ENCODE measurements at regions not wholly inside any gene's neighbourhood (a gene's known extent, or its start where the extent isn't known, plus 50 kb on each side); places are given as distances from the start of the nearest gene placed in this dataset.

DNA sequence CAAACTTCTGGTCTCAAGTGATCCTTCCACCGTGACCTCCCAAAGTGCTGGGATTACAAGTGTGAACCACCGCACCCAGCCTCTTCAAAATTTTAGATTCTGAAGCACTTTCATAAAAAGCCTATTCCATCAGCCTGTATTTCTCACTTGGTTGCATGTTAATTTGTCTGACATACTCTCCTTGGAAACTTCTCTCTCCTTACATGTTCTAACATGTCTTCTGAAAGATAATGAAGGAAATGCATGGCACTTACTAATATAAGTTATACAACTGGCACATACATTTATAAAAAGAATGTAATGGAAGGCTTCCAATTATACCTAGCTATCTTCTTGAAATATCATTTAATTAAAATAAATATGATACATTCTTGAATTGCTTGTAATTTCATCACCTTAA is 597.5 kb downstream of the TBC1D32 start:
- peaks cover 7% of the 10 kb centered on the region for H3K9me3 ChIP-seq (ENCODE audit: control insufficient read depth, insufficient read depth, low read depth, low read length)
- intact Hi-C loops (cut with micrococcal nuclease; ENCODE audit: unreplicated experiment) (no loop called here), in situ Hi-C loops (cut with HindIII; ENCODE audit: low pct_unique_long_range_greater_than_20kb, low sequenced_read_pairs) (no loop called here)
- CTCF ChIA-PET, result interaction anchor here (0.6 kb wide), 1 partner anchor 618 kb away, joined by 3 read pairs; no protein-coding TSS in a partner anchor
- no peak for DNase-seq (ENCODE audit: low read depth, low spot score)
- no peak overlapping the region for H3K27ac ChIP-seq (ENCODE audit: low read length)
- no peak overlapping the region for H3K4me3 ChIP-seq (ENCODE audit: low read depth in 2 of 2, low read length in 2 of 2)
- no peak for ATAC-seq
- H3K27me3 ChIP-seq (ENCODE audit: control insufficient read depth, insufficient read depth, low read length), result no peaks in the 10 kb centered on the region
- H3K4me1 ChIP-seq (ENCODE audit: control insufficient read depth, insufficient read depth, low read length), result no peaks in the 10 kb centered on the region
- BruUV-seq (replicated peaks), result no TSS peak
- no peaks in the 10 kb centered on the region for H3K36me3 ChIP-seq (ENCODE audit: control insufficient read depth, insufficient read depth, low read length)
- POLR2A ChIA-PET, result no interaction called here
- TF ChIP-seq SIN3A (IDR thresholded peaks at IDR 0.05; ENCODE audit: borderline replicate concordance, insufficient read depth, low read depth, low read length) (no peak), POLR2AphosphoS5 (IDR thresholded peaks at IDR 0.05; ENCODE audit: low read depth, low read length) (no peak)
- TF ChIP-seq, protein P1, sequence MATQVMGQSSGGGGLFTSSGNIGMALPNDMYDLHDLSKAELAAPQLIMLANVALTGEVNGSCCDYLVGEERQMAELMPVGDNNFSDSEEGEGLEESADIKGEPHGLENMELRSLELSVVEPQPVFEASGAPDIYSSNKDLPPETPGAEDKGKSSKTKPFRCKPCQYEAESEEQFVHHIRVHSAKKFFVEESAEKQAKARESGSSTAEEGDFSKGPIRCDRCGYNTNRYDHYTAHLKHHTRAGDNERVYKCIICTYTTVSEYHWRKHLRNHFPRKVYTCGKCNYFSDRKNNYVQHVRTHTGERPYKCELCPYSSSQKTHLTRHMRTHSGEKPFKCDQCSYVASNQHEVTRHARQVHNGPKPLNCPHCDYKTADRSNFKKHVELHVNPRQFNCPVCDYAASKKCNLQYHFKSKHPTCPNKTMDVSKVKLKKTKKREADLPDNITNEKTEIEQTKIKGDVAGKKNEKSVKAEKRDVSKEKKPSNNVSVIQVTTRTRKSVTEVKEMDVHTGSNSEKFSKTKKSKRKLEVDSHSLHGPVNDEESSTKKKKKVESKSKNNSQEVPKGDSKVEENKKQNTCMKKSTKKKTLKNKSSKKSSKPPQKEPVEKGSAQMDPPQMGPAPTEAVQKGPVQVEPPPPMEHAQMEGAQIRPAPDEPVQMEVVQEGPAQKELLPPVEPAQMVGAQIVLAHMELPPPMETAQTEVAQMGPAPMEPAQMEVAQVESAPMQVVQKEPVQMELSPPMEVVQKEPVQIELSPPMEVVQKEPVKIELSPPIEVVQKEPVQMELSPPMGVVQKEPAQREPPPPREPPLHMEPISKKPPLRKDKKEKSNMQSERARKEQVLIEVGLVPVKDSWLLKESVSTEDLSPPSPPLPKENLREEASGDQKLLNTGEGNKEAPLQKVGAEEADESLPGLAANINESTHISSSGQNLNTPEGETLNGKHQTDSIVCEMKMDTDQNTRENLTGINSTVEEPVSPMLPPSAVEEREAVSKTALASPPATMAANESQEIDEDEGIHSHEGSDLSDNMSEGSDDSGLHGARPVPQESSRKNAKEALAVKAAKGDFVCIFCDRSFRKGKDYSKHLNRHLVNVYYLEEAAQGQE (IDR thresholded peaks at IDR 0.05; ENCODE audit: insufficient read depth in 1 of 2, low read depth in 2 of 2, low read length in 1 of 2), result no peak

- H3K36me3 ChIP-seq (ENCODE audit: control insufficient read depth, insufficient read depth, low read length), result no peaks in the 10 kb centered on the region
- ChIA-PET CTCF (no interaction called here), POLR2A (no interaction called here)
- H3K9me3 ChIP-seq (ENCODE audit: control insufficient read depth, insufficient read depth, low read depth, low read length), result peaks cover 13% of the 10 kb centered on the region
- no TSS peak for BruUV-seq (replicated peaks)
- TF ChIP-seq, protein P1 (IDR thresholded peaks at IDR 0.05; ENCODE audit: insufficient read depth in 1 of 2, low read depth in 2 of 2, low read length in 1 of 2), result no peak
- TF ChIP-seq TCF7L2 (IDR thresholded peaks at IDR 0.05; ENCODE audit: low read depth, low read length), result no peak
- no peak for TF ChIP-seq SIN3A (IDR thresholded peaks at IDR 0.05; ENCODE audit: borderline replicate concordance, insufficient read depth, low read depth, low read length)
- no peak for TF ChIP-seq POLR2AphosphoS5 (IDR thresholded peaks at IDR 0.05; ENCODE audit: low read depth, low read length)
- TF ChIP-seq CTCF (IDR thresholded peaks at IDR 0.05), result no peak
- intact Hi-C loops (cut with micrococcal nuclease; ENCODE audit: unreplicated experiment) (no loop called here), in situ Hi-C loops (cut with HindIII; ENCODE audit: low pct_unique_long_range_greater_than_20kb, low sequenced_read_pairs) (no loop called here)
- no peaks in the 10 kb centered on the region for H3K27me3 ChIP-seq (ENCODE audit: control insufficient read depth, insufficient read depth, low read length)
- ATAC-seq, result no peak
- DNase-seq (ENCODE audit: low read depth, low spot score), result no peak
- no peak overlapping the region for H3K27ac ChIP-seq (ENCODE audit: low read length)
- H3K4me3 ChIP-seq (ENCODE audit: low read depth in 2 of 2, low read length in 2 of 2), result no peak overlapping the region
- H3K4me1 ChIP-seq (ENCODE audit: control insufficient read depth, insufficient read depth, low read length), result no peaks in the 10 kb centered on the region
These were observed 598.6 kb downstream of the TBC1D32 start for GRCh38 chr6:120735641-120736040.
